GM19351 (cell line): ENCODE measurements at regions not wholly inside any gene's neighbourhood (a gene's known extent, or its start where the extent isn't known, plus 50 kb on each side); places are given as distances from the start of the nearest gene placed in this dataset.
A peak's percentile ranks its signal among the peaks of the same experiment; 100 is the strongest.
"Not testable (repeated sequence)": the region's sequence is repeated elsewhere in the genome, so short reads cannot be mapped to it uniquely, and the experiment has no call there.

Source experiments
- ATAC-seq: cut with Tn5 transposase; IDR thresholded peaks from one replicate; pipeline ENCODE4 v1.9.1; 2021; ENCODE audit warnings: mild to moderate bottlenecking, moderate library complexity; ENCODE audit not compliant: unreplicated experiment

DNA sequence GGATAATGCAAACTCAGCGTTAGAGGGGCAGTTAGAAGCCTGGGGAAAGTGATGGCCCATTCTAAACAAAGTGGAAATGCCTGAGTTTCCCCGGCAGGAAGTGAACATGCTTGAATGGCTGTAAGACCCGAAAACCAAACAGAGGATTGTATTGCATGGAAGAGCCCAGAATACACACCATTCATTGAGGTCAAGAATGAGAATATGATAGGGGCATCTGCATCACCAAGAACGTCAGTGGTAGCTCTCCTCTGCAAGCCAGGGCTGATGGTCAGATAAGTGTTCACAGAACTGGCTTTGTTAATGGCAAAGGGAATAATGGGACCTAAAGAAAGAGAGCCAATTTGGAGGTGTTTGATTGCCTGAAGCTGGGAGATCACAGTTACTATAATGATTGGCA, 663.4 kb downstream of the KHDRBS2 start:
- ATAC-seq: no peak

GRCh38 chr6:61614119-61614518, 671.9 kb downstream of the KHDRBS2 start:
- no peak for ATAC-seq

DNA sequence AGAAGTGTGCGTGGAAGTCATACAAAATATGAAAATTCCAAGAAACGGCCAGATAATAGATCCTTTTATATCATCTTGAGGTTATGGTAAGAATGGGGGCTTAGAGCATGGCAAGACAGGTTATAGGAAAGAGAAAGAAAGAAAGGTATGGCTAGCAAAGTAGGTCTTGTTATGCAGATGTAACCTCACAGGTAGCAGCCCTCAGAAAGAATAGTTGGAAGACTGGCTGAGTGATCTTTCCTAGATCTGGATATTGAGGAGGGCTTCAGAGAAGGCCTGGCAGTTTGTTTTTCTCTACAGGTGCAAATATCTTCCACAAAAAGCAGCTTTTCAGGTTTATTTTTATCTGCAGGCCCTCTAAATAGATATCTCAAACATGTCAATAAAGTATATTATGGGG, 679.5 kb downstream of the KHDRBS2 start:
- ATAC-seq: no peak

GRCh38 chr6:61605851-61606250, 680.2 kb downstream of the KHDRBS2 start:
- not testable (repeated sequence) for ATAC-seq

- ATAC-seq: not testable (repeated sequence)
These were observed 683.9 kb downstream of the KHDRBS2 start for GRCh38 chr6:61602171-61602570.

DNA sequence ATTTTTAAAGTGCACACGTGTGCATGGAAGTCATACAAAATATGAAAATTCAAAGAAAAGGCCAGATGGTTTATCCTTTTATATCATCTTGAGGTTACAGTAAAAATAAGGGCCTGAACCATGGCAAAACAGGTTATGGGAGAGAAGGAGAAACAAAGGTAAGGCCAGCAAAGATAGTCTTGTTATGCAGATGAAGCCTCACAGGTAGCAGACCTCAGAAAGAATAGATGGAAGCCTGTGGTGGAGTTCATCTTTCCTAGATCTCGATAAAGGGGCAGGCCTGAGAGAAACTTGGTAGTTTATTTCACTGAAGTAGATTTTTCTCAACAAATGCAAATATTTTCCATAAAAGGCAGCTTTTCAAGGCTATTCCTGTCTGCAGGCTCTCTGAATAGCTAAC, 693.8 kb downstream of the KHDRBS2 start:
- no peak for ATAC-seq

DNA sequence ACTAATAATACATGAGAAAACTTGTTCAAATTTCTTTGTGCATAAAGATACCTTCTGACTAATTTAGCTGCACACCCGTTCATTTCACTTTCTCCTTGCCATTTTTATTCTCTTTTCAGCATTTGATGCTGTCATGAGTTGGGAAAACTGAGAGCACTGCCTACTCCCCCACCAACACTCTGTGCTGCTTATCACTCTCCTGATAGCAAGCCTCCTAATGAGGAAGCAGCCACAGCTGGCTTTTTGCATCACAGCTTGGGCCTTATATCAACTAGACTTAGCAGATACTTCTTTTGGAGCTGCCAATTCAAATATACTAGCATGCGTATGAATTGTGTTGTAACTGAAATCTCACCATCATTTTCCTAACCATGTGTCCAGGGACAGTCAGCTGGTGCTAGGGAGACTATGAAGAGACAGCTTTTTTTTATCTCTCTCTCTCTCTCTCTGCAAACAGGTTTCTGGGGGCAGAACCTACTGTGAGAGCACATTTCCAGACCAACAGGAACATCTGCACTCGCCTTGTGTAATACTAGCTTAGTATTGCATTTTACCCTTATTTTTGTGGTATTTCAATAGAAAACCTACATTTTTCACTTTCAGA, 699.0 kb downstream of the KHDRBS2 start:
- no peak for ATAC-seq

GRCh38 chr6:61585504-61585903, 700.5 kb downstream of the KHDRBS2 start:
- no peak for ATAC-seq

GRCh38 chr6:61562098-61562497, 723.9 kb downstream of the KHDRBS2 start:
- no peak for ATAC-seq

DNA sequence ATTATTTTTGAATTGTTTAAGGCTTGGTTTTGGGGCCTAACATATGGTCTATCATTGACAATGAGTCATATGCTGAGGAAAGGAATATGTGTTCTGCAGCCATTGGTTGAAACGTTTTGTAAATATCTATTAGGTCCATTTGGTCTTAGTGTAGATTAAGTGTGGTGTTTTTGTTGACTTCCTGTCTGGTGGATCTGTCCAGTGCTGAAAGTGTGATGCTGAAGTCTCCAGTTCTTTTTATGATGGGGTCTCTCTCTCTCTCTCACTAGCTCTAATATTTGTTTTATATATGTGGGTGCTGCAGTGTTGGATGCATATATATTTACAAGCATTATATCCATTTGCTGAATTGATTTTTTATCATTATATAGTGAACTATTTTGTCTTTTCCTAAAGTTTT, 727.2 kb downstream of the KHDRBS2 start:
- ATAC-seq: no peak

DNA sequence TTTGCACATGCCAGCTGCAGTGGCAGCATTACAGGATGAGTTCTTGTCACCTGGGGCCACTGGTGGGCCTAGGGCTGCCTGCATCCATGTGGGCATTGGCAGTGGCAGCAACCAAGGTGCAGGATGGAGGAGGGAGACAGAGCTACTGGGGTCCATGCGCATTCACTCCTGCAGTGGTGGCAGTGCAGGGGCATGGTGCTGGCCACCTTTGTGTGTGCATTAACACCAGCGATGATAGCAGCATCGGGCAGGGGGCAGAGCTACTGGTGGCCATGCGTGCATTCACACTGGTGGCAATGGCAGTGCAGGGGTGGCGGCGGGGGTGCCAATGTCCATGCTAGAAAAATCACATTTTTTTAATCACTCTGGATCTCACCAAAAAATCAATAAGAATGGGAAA, 730.0 kb downstream of the KHDRBS2 start:
- ATAC-seq: no peak

- peak; percentile 82 for ATAC-seq
These were observed 747.2 kb downstream of the KHDRBS2 start for GRCh38 chr6:61538801-61539200.

GRCh38 chr6:61532749-61533148, 753.3 kb downstream of the KHDRBS2 start:
- not testable (repeated sequence) for ATAC-seq
